Breast epithelium (tissue), 3 donors: ENCODE measurements at regions not wholly inside any gene's neighbourhood (a gene's known extent, or its start where the extent isn't known, plus 50 kb on each side); places are given as distances from the start of the nearest gene placed in this dataset.

Source experiments
- CTCF ChIP-seq, 3 donors: fragments of 450-650 bp; IDR thresholded peaks; one replicate each; pipeline ENCODE4 v1.5.1; 2016 to 2017; ENCODE audit warnings: antibody characterized with exemption in 3 of 3, mild to moderate bottlenecking in 3 of 3, moderate library complexity in 3 of 3
- POLR2A ChIP-seq: fragments of 450-650 bp; IDR thresholded peaks from one replicate; pipeline ENCODE4 v1.6.1; 2016; ENCODE audit warnings: antibody characterized with exemption, mild to moderate bottlenecking, moderate library complexity

GRCh38 chr1:221040101-221040500 lies 160.9 kb downstream of the HLX start:
- TF ChIP-seq CTCF (IDR thresholded peaks at IDR 0.05) (no peak), POLR2A (no peak)
